HCT116 (cell line): ENCODE measurements at regions not wholly inside any gene's neighbourhood (a gene's known extent, or its start where the extent isn't known, plus 50 kb on each side); places are given as distances from the start of the nearest gene placed in this dataset.

Source experiments
- ATAC-seq: fragments of 200-7000 bp; cut with Tn5 transposase; 2 replicates; pipeline ENCODE4 v1.9.1; 2020; ENCODE audit warnings: mild to moderate bottlenecking, moderate library complexity
- BruUV-seq: library from RNA; stranded (reverse); fragments of 400-500 nt; replicated peaks from 2 replicates; lab custom pipeline; 2021; lab: Mats Ljungman, UMichigan
- CTCF ChIA-PET: fragments of 300-600 bp; sonication (Branson Sonifier 250); formaldehyde crosslinking; loops from one replicate; lab custom pipeline; 2021; ENCODE audit warnings: antibody characterized with exemption; lab: Charles Lee
- POLR2A ChIA-PET: fragments of 300-600, 350-600 bp; sonication (Branson Sonifier 250); formaldehyde crosslinking; loops from one replicate; lab custom pipeline; 2021; ENCODE audit warnings: antibody characterized with exemption; lab: Charles Lee
- RAD21 ChIA-PET, 2 experiments: fragments of 300-600 bp; sonication (Branson Sonifier 250); formaldehyde crosslinking; loops; one replicate each; lab custom pipeline; 2023; ENCODE audit warnings: low total read pairs in 2 of 2; ENCODE audit not compliant: uncharacterized antibody in 2 of 2, unreplicated experiment in 2 of 2, low non-redundant PET in 1 of 2; lab: Charles Lee
- DNase-seq: peaks from one replicate; pipeline ENCODE4 v3.0.0-alpha.2; 2010; ENCODE audit warnings: low read depth, low spot score
- H2AFZ ChIP-seq: fragments of 200-600 bp; shearing (Covaris generic), sonication (generic); 2 replicates; pipeline ENCODE4 v1.6.1; 2017; ENCODE audit warnings: low read depth, mixed run types, mixed read lengths, antibody characterized with exemption, low read length; ENCODE audit not compliant: poor library complexity, severe bottlenecking
- H3K27ac ChIP-seq: 2 replicates; pipeline ENCODE4 v1.5.1; 2012; ENCODE audit warnings: low read depth, low read length
- H3K27me3 ChIP-seq: fragments of 200-600 bp; sonication (generic); 2 replicates; pipeline ENCODE4 v1.6.1; 2016; ENCODE audit warnings: mixed run types, low read length, mixed read lengths; ENCODE audit not compliant: insufficient read depth
- H3K36me3 ChIP-seq, 2 experiments: fragments of 200-500 bp in 1 of 2; fragments of 200-600 bp in 1 of 2; sonication (Bioruptor generic) in 1 of 2; sonication (generic) in 1 of 2; 2 replicates each; pipeline versions ENCODE4 v1.5.1 to v1.6.1; 2014 to 2016; ENCODE audit warnings: low read length in 2 of 2, inconsistent platforms in 1 of 2, mixed read lengths in 1 of 2, mixed run types in 1 of 2; ENCODE audit not compliant: insufficient read depth in 2 of 2, control insufficient read depth in 1 of 2
- H3K4me1 ChIP-seq, 2 experiments: fragments of 200-600 bp in 1 of 2; sonication (generic) in 1 of 2; 2 replicates each; pipeline versions ENCODE4 v1.5.1 to v1.6.1; 2012 to 2017; ENCODE audit warnings: low read length in 2 of 2, inconsistent platforms in 1 of 2, mild to moderate bottlenecking in 1 of 2, mixed read lengths in 1 of 2, mixed run types in 1 of 2, moderate library complexity in 1 of 2; ENCODE audit not compliant: insufficient read depth in 2 of 2, control insufficient read depth in 1 of 2
- H3K4me2 ChIP-seq: fragments of 200-600 bp; sonication (generic); 2 replicates; pipeline ENCODE4 v1.6.1; 2017; ENCODE audit warnings: mixed run types, low read length, mixed read lengths
- H3K4me3 ChIP-seq, 2 experiments: fragments of 200-600 bp in 1 of 2; sonication (generic) in 1 of 2; replicated peaks in 1 of 2; 2 replicates each; pipeline ENCODE4 v1.5.1; 2011 to 2016; ENCODE audit warnings: low read length in 2 of 2, control low read depth in 1 of 2, low read depth in 1 of 2, mild to moderate bottlenecking in 1 of 2, mixed read lengths in 1 of 2, mixed run types in 1 of 2
- H3K79me2 ChIP-seq: fragments of 200-600 bp; sonication (generic); 2 replicates; pipeline ENCODE4 v1.6.1; 2017; ENCODE audit warnings: mild to moderate bottlenecking, mixed run types, low read length, moderate library complexity, mixed read lengths; ENCODE audit not compliant: insufficient read depth
- H3K9ac ChIP-seq: fragments of 200-600 bp; sonication (generic); 2 replicates; pipeline ENCODE4 v1.6.1; 2016; ENCODE audit warnings: low read length, mixed read lengths
- H3K9me2 ChIP-seq: fragments of 200-600 bp; sonication (generic), shearing (Covaris generic); 2 replicates; pipeline ENCODE4 v1.6.1; 2017; ENCODE audit warnings: mixed run types, mild to moderate bottlenecking, moderate library complexity; ENCODE audit not compliant: insufficient read depth
- H3K9me3 ChIP-seq, 2 experiments: fragments of 200-500 bp in 1 of 2; fragments of 200-600 bp in 1 of 2; sonication (Bioruptor generic) in 1 of 2; sonication (generic) in 1 of 2; 2 replicates each; pipeline ENCODE4 v1.6.1; 2014 to 2017; ENCODE audit warnings: low read length in 2 of 2, mixed read lengths in 2 of 2, inconsistent platforms in 1 of 2, low read depth in 1 of 2, mild to moderate bottlenecking in 1 of 2, mixed run types in 1 of 2, moderate library complexity in 1 of 2; ENCODE audit not compliant: control insufficient read depth in 1 of 2, insufficient read depth in 1 of 2
- H4K20me1 ChIP-seq: fragments of 200-600 bp; sonication (generic), shearing (Covaris generic); 2 replicates; pipeline ENCODE4 v1.6.1; 2017; ENCODE audit warnings: mixed run types, mild to moderate bottlenecking, moderate library complexity; ENCODE audit not compliant: insufficient read depth
- ATF3 ChIP-seq: IDR thresholded peaks from 2 replicates; pipeline ENCODE4 v1.6.1; 2012
- CBX3 ChIP-seq: IDR thresholded peaks from 2 replicates; pipeline ENCODE4 v1.6.1; 2012; ENCODE audit warnings: low read depth
- CTCF ChIP-seq, 3 experiments: fragments of 200-600 bp in 1 of 3; sonication (generic) in 1 of 3; IDR thresholded peaks in 2 of 3; conservative IDR thresholded peaks in 1 of 3; 2 replicates each; pipeline ENCODE4 v1.5.1; 2012 to 2017; ENCODE audit warnings: low read depth in 2 of 3, low read length in 2 of 3, antibody characterized with exemption in 1 of 3, borderline replicate concordance in 1 of 3, control low read depth in 1 of 3, mild to moderate bottlenecking in 1 of 3, mixed read lengths in 1 of 3, mixed run types in 1 of 3, moderate library complexity in 1 of 3; ENCODE audit not compliant: insufficient read depth in 1 of 3
- ELF1 ChIP-seq: IDR thresholded peaks from 2 replicates; pipeline ENCODE4 v1.6.1; 2012; ENCODE audit warnings: low read depth, borderline replicate concordance
- EZH2 ChIP-seq: fragments of 200-600 bp; sonication (generic); IDR thresholded peaks from 2 replicates; pipeline ENCODE4 v1.6.1; 2017; ENCODE audit warnings: antibody characterized with exemption, mixed run types
- EZH2phosphoT487 ChIP-seq: fragments of 200-600 bp; IDR thresholded peaks from 2 replicates; pipeline ENCODE4 v1.6.1; 2018; ENCODE audit warnings: antibody characterized with exemption, borderline replicate concordance
- FOSL1 ChIP-seq: IDR thresholded peaks from 2 replicates; pipeline ENCODE4 v1.6.1; 2012; ENCODE audit warnings: low read depth
- JUND ChIP-seq: IDR thresholded peaks from 2 replicates; pipeline ENCODE4 v1.6.1; 2012
- MAX ChIP-seq: IDR thresholded peaks from 2 replicates; pipeline ENCODE4 v1.6.1; 2012
- POLR2A ChIP-seq: IDR thresholded peaks from 2 replicates; pipeline ENCODE4 v1.7.0; 2011; ENCODE audit warnings: borderline replicate concordance; ENCODE audit not compliant: insufficient read depth, insufficient read length; ENCODE audit errors: extremely low read depth
- RAD21 ChIP-seq: IDR thresholded peaks from 2 replicates; pipeline ENCODE4 v1.6.1; 2012; ENCODE audit warnings: low read depth, mild to moderate bottlenecking
- REST ChIP-seq: IDR thresholded peaks from 2 replicates; pipeline ENCODE4 v1.6.1; 2012; ENCODE audit warnings: low read depth
- SP1 ChIP-seq: IDR thresholded peaks from 2 replicates; pipeline ENCODE4 v1.6.1; 2012; ENCODE audit warnings: low read depth
- SRF ChIP-seq: IDR thresholded peaks from 2 replicates; pipeline ENCODE4 v1.6.1; 2012; ENCODE audit warnings: low read depth
- YY1 ChIP-seq: IDR thresholded peaks from 2 replicates; pipeline ENCODE4 v1.6.1; 2011; ENCODE audit warnings: low read length, low read depth, moderate library complexity, mild to moderate bottlenecking; ENCODE audit not compliant: insufficient replicate concordance; ENCODE audit errors: extremely low read depth
- ZFX ChIP-seq: fragments of 450-650 bp; IDR thresholded peaks from 2 replicates; pipeline ENCODE4 v1.6.1; 2017
- intact Hi-C: fragments of 100-400 bp; cut with micrococcal nuclease; formaldehyde crosslinking; loops from 2 replicates; pipeline ENCODE4 v1.10.0; 2022

GRCh38 chr2:34115076-34115475 is 516.0 kb upstream of the FAM98A start:
- no peak overlapping the region for H3K9ac ChIP-seq
- H3K4me2 ChIP-seq: no peak overlapping the region
- H3K4me3 ChIP-seq: no peak overlapping the region
- H4K20me1 ChIP-seq: no peaks in the 10 kb centered on the region
- no peaks in the 10 kb centered on the region for H3K9me2 ChIP-seq
- H3K36me3 ChIP-seq: no peaks in the 10 kb centered on the region
- H3K79me2 ChIP-seq: no peaks in the 10 kb centered on the region
- H3K9me3 ChIP-seq: peaks cover 0 to 8% of the 10 kb centered on the region in 2 experiments; a peak in 1 of 4 replicates
- no peak for TF ChIP-seq FOSL1
- no peak for TF ChIP-seq ZFX
- no peak for TF ChIP-seq REST
- no peak for TF ChIP-seq JUND
- TF ChIP-seq CBX3: no peak
- no peak for TF ChIP-seq RAD21
- no peak for TF ChIP-seq SP1
- TF ChIP-seq POLR2A: no peak
- no peak for TF ChIP-seq MAX
- TF ChIP-seq YY1: no peak
- no peak for TF ChIP-seq ELF1
- no peak for TF ChIP-seq EZH2
- TF ChIP-seq CTCF (IDR thresholded peaks at IDR 0.05 in 2 of 3, conservative IDR thresholded peaks at IDR 0.05 in 1 of 3; ENCODE audit: borderline replicate concordance in 1 of 3, insufficient read depth in 1 of 3, low read depth in 2 of 3, low read length in 2 of 3): no peak
- TF ChIP-seq SRF: no peak
- no peak for TF ChIP-seq EZH2phosphoT487
- no peak for TF ChIP-seq ATF3
- ChIA-PET RAD21 (no interaction called here), CTCF (no interaction called here), POLR2A (no interaction called here)
- no peak overlapping the region for H2AFZ ChIP-seq
- DNase-seq (no peak), ATAC-seq (no peak)
- intact Hi-C loops: no loop called here
- no peak overlapping the region for H3K27ac ChIP-seq
- no peaks in the 10 kb centered on the region for H3K4me1 ChIP-seq
- H3K27me3 ChIP-seq: no peaks in the 10 kb centered on the region
- BruUV-seq: no TSS peak
